ES-I3 (cell line): ENCODE measurements at regions not wholly inside any gene's neighbourhood (a gene's known extent, or its start where the extent isn't known, plus 50 kb on each side); places are given as distances from the start of the nearest gene placed in this dataset.

Experiments used
- H3K36me3 ChIP-seq: 2 replicates; pipeline ENCODE4 v1.6.1; 2013; ENCODE audit warnings: mild to moderate bottlenecking, low read length, control low read depth, moderate library complexity; ENCODE audit not compliant: insufficient read depth
- H3K4me1 ChIP-seq: 2 replicates; pipeline ENCODE4 v1.6.1; 2013; ENCODE audit warnings: mild to moderate bottlenecking, control low read depth, low read length; ENCODE audit not compliant: insufficient read depth
- H3K9ac ChIP-seq: 2 replicates; pipeline ENCODE4 v1.6.1; 2013; ENCODE audit warnings: low read depth, mild to moderate bottlenecking, low read length, moderate library complexity
- H3K9me3 ChIP-seq: 2 replicates; pipeline ENCODE4 v1.6.1; 2013; ENCODE audit warnings: mild to moderate bottlenecking, low read length, moderate library complexity; ENCODE audit not compliant: control insufficient read depth, insufficient read depth

DNA sequence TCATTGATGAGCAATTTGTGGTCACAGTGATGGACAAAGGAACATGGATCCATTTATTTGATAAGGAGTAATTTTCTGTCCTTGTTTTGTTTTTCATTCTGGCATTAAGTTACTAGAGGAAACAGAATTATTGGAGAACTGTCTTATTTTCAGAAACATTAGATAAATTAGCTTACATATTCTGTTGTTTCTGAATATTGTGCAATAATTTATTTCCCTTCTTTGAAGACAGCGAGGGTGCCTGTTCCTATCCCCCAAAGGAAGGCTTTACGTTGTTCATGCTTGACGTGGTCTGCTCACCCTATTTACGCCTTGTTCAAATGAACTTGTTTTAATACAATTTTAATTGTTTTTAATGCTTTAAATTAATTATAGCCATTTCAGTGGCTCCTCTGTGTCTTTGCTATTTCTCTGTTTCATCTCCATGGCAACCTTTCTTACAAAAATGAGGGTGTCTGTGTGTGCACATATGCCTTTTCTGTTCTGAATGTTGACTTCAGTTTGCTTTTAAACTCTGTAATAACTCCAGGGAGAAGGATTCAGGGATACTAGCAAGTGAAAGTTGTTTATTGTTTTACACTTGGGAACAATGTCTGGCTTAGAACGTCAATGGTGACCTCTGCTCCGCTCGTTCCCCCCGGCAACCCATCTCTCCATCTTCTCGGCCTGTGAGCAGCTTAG, 138.3 kb upstream of the PLET1 start:
- Histone ChIP-seq H3K9ac (no peak overlapping the region), H3K36me3 (no peaks in the 10 kb centered on the region), H3K9me3 (no peaks in the 10 kb centered on the region), H3K4me1 (no peaks in the 10 kb centered on the region)

DNA sequence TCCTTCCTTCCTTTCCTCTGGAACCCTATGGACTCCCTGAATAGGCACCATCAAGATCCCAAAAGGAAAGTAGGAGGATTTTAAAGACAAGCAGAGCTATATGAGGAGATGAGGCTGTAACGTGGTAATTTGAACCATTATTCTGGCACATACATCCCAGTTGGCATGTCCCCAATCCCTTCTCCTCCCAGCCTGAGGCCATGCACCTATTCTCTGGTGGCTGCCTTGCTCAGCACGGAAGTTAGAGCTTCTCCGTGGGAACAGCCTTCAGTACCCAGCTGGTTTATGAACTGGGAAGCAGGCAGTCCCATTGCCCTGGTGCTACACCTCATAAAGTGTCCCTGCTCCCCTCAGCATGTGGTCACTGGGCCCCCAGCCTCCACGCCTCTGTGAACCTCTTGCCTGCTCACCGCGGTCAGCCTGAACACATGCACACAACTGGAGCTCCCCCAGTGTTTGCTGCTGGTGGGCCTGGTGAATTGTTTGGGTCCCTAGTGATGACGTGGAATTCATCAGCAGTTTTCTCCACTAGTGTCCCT, 139.9 kb upstream of the PLET1 start:
- no peak overlapping the region for H3K9ac ChIP-seq
- no peaks in the 10 kb centered on the region for H3K36me3 ChIP-seq
- no peaks in the 10 kb centered on the region for H3K9me3 ChIP-seq
- no peaks in the 10 kb centered on the region for H3K4me1 ChIP-seq

DNA sequence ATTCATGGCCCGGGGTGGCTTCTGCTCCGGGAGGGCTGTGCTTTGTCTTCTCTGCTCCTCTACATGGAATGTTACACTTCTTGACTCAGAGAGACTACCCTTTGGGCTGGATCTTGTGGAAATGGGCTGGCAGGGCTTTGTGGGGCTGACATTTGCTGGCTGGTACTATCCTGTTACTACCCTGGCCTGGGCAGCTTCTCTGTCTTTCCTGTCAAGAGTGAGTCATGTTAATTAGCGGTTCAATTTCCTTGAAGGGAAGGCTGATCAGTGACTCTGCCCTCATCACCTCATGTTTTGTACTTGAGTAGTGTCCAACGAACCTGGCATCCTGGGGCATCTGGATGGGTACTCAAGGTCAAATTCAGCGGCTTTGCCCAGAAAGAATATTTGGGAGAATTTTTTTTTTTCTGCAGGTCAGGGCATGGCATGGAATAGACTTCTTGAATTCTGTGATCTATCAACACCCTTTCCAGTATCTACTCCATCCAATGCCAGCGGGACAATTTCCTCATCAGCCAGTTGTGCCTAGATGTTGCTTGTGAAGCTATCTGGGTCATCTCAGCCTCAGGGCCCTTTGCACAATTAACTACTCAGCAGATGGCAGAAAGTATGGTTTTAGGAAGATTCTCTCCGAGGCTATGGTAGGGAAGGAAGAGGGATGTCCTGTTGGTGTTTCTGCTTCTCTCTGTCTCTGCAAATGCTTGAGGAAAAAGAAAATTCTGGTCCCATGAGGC, 140.5 kb upstream of the PLET1 start:
- Histone ChIP-seq H3K9me3 (no peaks in the 10 kb centered on the region), H3K36me3 (no peaks in the 10 kb centered on the region), H3K4me1 (no peaks in the 10 kb centered on the region), H3K9ac (no peak overlapping the region)

DNA sequence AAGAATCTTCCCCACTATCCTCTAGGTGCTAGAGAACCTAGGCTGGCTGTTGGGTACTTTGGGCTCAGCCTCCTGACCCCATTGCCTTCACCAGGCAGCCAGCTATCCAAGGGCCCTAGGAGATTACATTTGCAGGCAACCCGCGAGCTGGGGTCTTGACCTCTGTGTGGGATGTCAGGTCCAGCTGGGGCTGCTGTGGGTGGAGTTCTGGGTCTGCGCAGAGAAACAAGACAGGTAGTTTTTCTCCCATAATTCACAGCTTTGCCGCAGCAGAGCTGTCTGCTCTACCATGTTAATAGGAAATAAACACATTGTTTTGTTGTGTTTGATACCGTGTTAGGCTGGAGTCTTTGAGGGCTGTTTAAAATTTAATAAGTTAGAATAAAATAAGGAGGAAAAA, 142.8 kb upstream of the PLET1 start:
- no peaks in the 10 kb centered on the region for H3K4me1 ChIP-seq
- no peaks in the 10 kb centered on the region for H3K36me3 ChIP-seq
- no peak overlapping the region for H3K9ac ChIP-seq
- no peaks in the 10 kb centered on the region for H3K9me3 ChIP-seq

DNA sequence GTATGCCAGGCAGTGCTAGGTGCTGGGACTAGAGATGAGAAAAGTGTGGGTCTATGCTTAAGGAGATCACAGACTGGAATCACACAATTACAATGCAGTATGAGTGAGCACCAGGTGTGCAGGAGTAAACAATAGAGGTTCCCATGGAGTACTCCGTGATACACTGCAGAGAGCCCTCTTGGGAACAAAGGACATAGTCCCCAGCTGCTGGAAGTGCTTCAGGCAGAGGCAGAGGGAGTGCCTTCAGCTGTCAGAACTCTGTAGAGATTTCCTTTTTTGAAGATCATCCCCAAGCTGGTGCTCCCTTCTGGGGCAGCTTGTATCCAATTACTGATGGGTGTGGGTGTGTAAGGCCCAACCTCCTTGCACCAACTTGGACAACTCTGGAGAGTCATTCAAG, 143.5 kb upstream of the PLET1 start:
- Histone ChIP-seq H3K36me3 (no peaks in the 10 kb centered on the region), H3K9ac (no peak overlapping the region), H3K4me1 (no peaks in the 10 kb centered on the region), H3K9me3 (no peaks in the 10 kb centered on the region)

DNA sequence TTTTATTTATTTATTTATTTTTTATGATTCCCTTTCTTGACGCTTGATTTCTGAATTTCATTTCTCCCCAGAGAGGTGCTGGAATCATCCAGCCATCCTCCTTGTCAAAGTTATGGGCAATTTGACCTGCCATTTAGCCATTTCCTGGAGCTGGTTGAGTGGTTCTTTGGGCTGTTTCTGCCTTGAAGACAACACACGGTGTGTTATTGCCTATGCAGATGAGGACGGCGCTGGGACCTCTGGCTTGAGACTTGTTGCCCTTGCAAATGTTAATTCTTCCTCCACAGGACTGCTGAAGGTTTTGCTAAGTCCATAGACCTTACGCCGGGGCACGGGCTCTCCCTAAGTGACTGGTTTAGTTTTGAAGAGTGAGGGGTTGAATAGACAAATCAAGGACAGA, 147.9 kb upstream of the PLET1 start:
- no peaks in the 10 kb centered on the region; the same call in 1 of the 2 replicates for H3K9me3 ChIP-seq
- no peak overlapping the region for H3K9ac ChIP-seq
- H3K36me3 ChIP-seq = no peaks in the 10 kb centered on the region
- H3K4me1 ChIP-seq = no peaks in the 10 kb centered on the region

DNA sequence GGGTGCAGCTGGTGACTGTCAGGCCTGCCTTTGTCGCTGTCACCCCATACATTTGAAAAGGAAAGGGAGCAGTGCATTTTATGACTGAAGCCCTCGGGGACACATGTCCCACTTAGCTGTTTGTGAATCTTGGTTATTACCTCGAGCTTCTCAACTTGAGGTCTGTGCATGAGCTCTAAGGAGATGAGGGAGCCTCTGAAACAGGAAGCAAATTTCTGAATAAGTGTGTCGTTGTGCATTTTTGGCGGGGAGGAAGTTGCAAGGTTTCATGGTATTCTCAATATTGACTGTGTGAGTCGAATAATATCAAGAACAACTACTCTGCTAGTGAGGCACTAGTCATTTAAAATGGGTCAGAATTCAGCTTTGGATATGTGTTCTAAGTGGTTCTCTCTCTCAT, 149.7 kb upstream of the PLET1 start:
- Histone ChIP-seq H3K9me3 (peaks cover 5% of the 10 kb centered on the region), H3K9ac (no peak overlapping the region), H3K36me3 (no peaks in the 10 kb centered on the region), H3K4me1 (no peaks in the 10 kb centered on the region)

DNA sequence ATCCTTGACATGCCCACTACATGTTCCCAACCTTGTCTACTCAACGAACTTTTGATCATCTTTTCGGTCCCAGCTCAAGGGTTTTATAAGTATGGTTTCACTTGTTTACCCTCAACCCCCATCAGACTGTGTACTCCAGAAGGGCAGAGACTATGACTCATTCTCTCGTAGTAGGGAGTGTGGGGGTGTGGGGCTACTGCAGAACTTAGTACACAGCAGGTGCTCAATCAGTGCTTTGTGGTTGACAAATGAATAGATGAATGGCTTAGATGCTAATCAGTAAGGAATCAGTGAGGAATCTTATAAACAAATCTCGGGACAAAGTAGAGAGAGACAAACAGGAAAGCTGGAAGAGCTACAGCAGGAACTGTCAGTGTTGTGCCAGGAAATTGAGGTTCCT, 151.7 kb upstream of the PLET1 start:
- H3K4me1 ChIP-seq = no peaks in the 10 kb centered on the region
- no peaks in the 10 kb centered on the region for H3K36me3 ChIP-seq

DNA sequence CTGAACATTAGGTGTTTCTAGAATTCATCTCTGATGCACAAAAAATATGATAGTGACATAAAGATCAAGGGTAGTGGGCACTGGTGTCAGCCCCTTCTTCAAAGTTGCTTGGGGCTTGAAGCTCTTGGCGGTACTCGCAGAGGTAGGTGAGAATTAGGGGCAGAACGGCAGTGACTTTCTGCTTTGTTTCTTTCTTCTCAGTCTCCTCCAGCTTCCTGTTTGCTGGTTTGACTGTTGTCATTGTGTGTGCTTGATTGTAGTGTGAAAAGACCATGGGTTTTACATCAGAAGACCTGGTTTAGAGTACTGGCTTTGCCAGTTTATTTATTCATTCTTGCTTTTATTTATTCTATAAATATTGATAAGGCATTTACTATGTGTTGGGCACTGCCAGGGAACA, 156.7 kb upstream of the PLET1 start:
- Histone ChIP-seq H3K4me1 (peaks cover 9% of the 10 kb centered on the region), H3K9ac (no peak overlapping the region), H3K9me3 (peaks cover 5% of the 10 kb centered on the region; the same call in 1 of the 2 replicates), H3K36me3 (no peaks in the 10 kb centered on the region)

More for the DNA sequence above, 151.7 kb upstream of the PLET1 start:
- Histone ChIP-seq H3K9ac (no peak overlapping the region), H3K9me3 (peaks cover 5% of the 10 kb centered on the region)

DNA sequence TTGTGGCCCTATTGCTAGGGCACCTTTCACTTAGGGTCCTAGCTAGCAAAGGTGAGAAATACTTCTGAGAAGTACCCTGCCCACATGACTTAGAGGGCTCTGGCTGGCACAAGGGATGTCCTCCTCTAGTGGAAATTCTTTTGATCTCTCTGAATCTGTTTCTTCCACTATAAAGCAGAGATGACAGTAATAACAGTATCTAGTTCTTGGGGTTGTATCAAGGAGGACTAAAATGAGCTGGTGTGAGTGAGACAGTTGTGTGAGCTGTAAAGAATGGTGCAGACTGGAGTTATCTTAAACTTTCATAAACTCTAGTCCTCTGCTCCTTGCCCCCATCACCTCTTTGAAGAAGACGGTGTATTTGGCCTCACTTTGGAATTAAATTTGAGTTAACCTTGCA, 157.8 kb upstream of the PLET1 start:
- no peak overlapping the region for H3K9ac ChIP-seq
- no peaks in the 10 kb centered on the region for H3K36me3 ChIP-seq
- peaks cover 9% of the 10 kb centered on the region for H3K4me1 ChIP-seq
- H3K9me3 ChIP-seq = peaks cover 5% of the 10 kb centered on the region; the same call in 1 of the 2 replicates

DNA sequence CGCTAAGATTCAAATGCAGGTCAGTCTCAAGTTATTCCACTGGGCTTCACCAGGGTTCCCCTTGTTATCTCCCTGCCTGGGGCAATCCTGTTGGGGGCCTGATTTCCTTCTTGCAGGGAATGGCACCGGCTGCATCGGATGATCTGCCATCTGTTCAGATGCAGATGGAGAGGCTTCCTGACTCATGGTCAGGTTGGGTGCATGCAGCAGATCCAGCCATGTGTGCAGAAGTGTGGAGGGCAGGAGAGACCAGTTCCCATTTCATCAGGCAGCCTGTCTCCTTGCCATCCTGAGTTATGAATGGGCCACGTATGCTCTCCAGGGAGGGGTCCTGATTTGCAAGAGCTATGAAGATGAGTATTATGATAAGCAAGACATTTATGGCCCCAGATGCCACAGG, 161.2 kb upstream of the PLET1 start:
- Histone ChIP-seq H3K9me3 (no peaks in the 10 kb centered on the region), H3K4me1 (peaks cover 9% of the 10 kb centered on the region), H3K9ac (no peak overlapping the region), H3K36me3 (no peaks in the 10 kb centered on the region)

DNA sequence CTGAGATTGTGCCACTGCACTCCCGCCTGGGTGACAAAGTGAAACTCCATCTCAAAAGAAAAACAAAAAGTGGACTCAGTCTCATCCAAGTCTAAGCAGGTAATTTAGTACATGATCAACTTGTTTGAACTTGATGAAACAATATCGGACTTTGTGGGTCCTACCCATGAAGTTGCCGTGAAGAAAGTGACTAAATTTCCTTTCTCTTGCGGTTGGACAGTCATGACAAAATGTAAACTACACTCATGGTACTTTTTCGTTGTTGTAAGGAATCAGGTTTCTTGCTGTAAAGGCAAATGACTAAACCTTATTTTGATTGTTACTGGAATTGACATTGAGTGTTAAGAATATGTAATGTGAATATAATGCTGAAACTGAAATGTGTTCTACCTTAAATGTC, 164.5 kb upstream of the PLET1 start:
- Histone ChIP-seq H3K4me1 (peaks cover 9% of the 10 kb centered on the region), H3K9me3 (no peaks in the 10 kb centered on the region), H3K36me3 (no peaks in the 10 kb centered on the region), H3K9ac (no peak overlapping the region)

DNA sequence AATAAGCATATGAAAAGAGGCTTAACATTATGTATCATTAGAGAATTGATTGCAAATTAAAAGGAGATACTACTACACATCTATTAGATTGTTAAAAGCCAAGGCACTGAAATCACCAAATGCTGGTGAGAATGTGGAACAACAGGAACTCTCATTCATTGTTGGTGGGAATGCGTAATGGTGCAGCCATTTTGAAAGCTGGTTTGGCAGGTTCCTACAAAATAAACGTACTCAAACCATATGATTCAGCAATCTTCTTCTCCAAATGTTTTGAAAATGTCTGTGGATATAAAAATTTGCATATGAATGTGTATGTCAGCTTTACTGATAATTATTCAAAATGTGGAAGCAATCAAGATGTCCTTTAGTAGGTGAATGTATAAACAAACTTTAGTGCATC, 176.4 kb upstream of the PLET1 start:
- no peaks in the 10 kb centered on the region for H3K4me1 ChIP-seq
- H3K9ac ChIP-seq = no peak overlapping the region
- no peaks in the 10 kb centered on the region for H3K9me3 ChIP-seq
- no peaks in the 10 kb centered on the region for H3K36me3 ChIP-seq

DNA sequence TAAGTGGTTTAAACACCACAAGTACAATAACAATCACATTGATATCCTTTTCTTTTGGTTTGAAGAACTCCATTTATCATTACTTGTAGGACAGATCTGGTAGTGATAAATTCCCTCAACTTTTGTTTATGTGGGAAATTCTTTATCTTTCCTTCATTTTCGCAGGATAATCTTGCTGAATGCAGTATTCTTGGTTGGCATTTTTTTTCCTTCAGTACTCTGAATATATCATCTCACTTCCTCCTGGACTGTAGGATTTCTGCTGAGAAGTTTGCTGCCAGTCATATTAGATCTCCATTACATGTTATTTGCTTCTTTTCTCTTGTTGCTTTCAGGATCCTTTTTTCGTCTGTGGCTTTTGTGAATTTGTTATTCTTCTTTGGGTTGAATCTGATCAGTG, 179.0 kb upstream of the PLET1 start:
- Histone ChIP-seq H3K9me3 (no peaks in the 10 kb centered on the region), H3K9ac (no peak overlapping the region), H3K4me1 (no peaks in the 10 kb centered on the region), H3K36me3 (no peaks in the 10 kb centered on the region)

DNA sequence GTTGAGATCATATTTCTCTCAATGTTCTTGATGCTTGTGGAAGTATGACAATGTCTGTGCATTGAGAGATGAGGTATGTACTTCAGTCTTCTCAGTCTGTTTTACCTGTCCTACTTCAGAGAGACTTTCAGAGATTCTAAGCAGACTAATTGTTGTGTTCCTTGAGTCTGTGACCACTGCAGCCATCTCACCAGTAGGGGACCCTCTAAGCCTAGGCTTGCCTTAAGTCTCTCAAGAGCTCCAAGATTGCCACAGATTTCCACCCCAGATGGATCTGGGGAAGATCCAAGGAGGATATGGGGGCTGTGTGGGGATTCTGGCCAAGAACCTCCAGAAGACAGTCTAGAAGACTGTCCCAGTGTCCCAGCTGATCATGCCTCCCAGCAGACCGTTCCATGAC, 179.9 kb upstream of the PLET1 start:
- Histone ChIP-seq H3K4me1 (no peaks in the 10 kb centered on the region), H3K36me3 (no peaks in the 10 kb centered on the region), H3K9ac (no peak overlapping the region), H3K9me3 (no peaks in the 10 kb centered on the region)
